Central memory CD4-positive, alpha-beta T cell (primary cell): ENCODE measurements at regions not wholly inside any gene's neighbourhood (a gene's known extent, or its start where the extent isn't known, plus 50 kb on each side); places are given as distances from the start of the nearest gene placed in this dataset.

Experiments used
- DNase-seq: peaks from one replicate; pipeline ENCODE4 v3.0.0; 2022

DNA sequence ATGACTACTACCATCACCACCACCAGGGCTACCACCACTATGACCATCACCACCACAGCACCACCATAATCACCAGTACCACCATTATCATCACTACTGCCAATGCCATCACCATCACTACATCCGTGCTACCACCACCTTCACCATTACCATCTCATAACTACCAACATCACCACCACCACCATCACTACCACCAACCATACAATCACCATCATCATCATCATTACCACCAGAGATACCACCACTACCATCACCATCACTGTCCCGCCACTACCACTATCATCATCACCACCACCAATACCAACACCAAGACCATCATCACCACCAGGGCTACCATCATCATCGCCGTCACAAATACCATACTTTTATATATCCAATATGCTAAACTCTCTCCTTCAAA, 369.6 kb upstream of the DYNLRB2 start:
- DNase-seq: no peak

DNA sequence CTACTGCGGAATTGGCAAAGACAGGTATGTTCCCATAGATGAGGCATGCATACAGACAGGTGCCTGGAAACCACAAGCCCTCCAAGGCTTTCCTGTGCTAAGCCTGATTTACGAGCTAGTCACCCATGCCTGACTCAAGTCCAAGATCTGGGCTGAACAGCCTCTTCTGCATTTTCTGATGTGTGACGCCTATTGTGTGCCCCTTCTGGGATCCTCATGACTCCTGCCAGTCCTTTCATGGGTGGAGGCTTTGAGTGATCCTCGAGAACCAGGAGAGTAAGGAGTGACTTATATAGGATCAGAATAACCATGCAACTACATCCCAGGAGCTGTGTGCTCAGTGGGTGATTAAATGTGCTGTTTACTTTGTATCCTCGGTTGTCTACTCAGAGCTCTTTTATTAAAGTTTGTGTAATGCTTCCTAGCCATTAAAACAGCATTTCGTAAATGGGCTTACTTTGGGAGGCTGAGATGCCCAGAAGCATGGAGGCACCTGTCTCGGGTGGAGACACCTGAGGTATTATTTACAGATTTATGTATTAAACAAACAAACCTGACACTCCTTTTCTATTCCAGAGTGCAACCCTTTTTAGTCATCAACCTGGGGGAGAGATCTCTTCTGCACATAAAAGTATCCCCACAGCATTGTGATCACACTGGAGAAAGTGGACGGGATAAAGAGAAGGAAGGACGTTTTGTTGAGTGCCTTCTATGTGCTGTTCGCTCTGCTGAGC, 373.0 kb upstream of the DYNLRB2 start:
- DNase-seq: no peak

DNA sequence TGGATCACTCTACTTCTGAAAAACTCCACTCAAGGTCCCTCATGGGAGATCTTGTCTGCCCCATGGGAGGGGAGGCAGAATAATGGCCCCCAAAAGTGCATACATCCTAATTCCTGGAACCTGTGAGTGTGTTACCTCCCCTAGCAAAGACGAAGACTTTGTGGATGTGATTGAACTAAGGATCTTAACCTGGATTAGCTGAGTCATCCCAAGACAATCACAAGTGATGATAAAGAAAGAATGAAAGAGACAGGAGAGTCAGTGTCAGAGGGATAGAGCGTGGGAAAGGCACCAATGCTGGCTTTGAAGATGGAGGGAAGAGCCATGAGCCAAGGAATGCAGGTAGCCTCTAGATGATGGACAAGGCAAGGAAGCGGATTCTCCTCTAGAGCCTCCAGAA, 374.7 kb upstream of the DYNLRB2 start:
- no peak for DNase-seq

DNA sequence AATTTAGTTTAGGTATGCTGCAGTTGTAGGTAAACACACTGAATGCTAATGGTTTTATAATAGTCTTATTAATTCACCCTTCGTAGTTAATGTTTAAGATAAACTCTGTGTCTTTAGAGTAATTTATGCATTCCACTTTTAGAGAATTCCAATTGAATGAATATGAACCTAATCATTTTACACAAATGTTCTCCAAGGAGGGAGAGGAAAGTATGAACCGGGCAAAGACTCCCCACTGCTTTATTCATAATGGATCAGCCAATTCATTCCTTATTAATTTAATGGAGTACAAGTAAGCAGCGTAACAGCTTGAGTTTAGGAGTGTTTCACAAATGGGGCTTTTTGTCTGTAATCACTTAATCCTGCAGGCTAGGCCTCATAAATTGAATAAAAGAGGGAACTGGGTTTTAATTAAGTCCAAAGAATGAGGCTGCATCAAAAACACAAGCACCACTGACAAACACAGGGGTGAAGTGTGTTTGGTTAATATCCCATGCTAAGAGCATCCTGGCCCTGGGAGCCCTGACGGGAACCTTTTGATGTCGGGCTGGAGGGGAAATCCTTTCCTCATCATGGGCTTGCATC, 375.7 kb upstream of the DYNLRB2 start:
- no peak for DNase-seq

DNA sequence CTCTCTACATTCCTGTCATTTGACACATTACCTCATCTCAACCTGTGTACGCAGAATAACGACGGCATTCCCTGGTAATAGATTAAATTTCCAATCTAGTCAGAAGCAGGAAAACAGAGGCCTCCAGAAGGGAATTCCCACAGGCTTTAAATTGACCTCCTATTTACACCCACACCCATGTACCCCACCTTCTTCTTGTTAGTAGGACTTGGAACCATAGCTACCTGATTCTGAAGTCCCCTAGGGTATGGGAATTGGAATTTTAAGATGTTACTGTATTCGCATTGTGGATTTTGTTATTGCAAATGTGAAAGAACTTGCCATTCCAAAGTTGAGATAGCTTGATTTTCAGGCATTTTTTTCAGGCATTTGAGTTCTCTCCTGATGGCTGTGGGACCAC, 377.5 kb upstream of the DYNLRB2 start:
- DNase-seq: no peak

DNA sequence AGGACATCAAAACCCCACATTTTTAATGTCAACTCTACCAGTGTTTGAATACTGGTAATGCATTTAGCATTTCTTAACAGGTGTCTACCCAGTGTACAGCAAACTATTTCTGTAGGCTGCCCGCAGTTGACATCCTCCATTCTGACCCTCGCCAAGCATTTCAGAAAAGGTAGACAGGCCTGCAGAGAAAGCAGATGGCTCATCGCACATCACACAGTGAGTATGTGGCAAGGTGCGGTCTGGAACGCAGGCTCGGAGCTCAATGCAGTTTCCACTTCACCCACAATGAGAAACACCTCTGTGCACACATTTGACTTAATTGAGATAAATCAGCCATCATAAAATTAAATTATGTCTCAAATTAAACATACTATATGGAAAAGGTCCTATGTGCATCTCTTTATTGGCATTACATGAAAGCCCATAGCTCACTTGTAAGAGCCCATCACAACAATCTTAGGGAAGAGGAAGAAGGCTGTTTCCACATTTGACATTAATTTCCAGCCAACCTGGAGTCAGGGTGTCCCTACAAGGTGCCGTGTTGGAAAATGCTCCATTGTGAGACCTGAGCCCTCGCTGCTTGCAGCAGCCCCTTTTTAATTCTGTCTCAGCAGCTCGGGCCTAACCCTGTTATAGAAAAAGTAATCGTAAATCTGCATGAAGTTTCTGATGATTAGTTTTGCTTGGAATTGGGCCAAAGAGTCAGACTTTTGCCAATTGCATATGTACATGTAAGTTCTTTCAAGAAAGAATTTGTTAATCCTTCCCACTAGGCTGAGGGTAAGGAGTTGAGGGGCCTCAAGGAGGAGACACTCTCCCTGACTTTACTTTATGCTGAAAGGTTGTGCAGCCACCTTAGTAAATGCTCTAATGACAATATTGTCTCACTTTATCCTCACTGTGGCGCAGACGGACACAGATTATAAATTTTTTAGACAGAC, 378.7 kb upstream of the DYNLRB2 start:
- no peak for DNase-seq

DNA sequence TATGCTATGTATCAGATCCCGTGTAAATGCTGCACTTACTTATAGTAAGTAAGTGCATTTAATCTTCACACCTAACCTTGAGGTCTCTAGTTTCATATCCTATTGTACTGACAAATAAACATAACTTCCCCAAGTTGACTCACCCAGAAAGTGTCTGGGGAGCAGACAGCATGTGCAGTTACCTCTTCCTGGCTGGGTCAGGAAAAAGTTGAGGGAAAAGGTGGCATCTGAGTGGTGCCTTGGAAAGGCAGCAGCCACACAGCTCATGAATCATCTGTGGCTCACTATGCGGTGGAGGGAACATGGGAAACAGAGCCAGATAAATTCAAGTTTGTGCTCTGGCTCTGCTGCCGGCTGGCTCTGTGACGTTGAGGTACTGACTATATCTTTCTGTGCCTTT, 382.0 kb upstream of the DYNLRB2 start:
- no peak for DNase-seq

DNA sequence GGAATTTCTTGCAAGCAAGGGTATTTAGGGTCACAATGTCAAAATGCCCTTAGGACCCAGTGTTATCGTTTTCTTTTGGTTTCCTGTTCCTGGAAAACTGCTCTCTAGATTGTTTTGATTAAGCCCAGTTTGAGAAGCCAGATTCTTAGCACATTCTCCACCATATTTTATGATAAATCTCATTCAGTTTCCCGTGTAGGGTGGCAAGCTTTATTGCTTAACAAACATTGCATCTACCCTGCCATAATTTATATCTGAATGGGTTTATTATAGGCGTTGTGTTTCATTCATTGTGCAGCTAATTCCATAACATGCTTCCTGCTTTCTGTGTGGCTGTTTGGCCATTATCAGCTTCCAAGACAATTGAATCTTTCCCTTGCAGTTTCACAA, 389.1 kb upstream of the DYNLRB2 start:
- no peak for DNase-seq

DNA sequence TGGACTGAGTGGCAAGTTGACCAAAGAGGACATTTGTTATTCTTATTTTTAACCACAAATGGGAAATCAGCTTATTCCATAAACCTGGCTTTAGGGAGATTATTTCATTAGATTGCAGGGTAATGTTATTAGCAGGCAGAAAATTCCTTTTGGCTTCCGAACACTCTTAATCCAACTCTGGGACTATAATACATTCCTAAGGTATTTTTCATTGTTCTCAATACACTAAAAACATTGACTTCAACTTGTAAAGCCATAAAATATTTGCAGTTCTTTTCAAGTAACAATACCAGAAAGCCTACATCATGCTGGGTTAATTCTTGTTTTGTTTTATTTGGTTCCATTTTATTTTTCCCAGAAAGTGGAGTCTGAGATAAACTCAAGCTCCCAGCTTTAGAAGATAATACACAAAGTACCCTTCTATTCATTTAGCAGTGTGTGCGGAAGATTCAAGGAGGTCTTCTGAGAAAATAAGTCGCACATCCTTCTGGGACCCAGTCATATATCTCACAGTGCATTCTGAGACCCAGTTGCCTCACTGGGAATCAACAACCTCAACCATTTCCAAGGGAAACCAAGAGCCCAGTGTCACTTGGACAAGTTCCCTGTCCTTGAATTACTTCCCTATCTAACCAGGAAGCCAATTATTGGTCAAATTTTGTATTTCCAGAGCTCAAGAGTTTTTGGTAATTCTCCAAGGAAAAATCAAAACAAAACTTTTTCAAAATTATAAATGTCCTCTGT, 389.6 kb upstream of the DYNLRB2 start:
- DNase-seq: no peak

DNA sequence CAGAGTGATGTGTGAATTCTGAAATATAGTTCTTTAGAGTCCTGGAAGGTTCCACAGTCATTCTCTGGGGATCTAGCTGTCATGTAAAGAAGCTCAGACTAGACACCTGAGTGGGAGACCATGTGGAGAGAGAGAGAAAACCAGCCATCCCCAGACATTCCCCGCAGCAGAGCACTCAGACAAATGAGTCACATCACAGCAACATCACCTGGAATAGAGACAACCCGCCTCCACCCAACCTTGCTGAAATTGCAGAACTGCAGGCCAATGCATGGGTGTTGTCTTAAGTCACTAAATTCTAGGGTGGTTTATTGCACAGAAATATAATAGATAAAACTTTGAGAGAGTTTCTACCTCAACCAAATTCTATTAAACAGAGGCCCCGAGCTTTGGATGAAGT, 392.0 kb upstream of the DYNLRB2 start:
- DNase-seq: no peak

DNA sequence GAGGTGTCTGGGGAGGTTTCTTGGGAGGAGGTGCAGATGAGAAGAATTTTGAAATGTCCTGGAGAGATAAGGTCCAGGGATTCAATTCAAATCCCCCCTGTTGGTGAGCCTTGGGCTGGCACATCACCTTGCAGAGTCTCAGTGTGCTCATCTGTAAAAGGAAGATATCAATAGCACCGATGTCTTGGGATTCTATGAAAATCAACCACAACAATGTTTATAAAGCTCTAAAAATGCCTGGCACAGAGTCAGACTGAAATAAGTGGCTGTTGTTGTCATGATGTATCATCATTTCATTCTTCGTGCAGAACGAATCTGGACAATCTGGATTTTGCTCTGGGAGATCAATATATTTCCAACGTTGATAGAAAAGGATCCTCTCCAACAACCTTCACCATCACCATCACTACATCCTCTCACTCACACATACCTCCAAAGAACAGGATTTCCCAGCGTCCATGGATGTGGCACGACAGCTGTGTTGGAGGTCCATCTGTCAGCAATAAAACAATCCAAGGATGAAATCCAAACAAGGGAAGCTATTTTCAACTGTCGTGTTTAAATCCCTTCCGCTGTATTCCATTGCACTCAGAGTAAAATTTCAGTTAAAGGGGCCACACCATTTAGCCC, 393.7 kb upstream of the DYNLRB2 start:
- no peak for DNase-seq

DNA sequence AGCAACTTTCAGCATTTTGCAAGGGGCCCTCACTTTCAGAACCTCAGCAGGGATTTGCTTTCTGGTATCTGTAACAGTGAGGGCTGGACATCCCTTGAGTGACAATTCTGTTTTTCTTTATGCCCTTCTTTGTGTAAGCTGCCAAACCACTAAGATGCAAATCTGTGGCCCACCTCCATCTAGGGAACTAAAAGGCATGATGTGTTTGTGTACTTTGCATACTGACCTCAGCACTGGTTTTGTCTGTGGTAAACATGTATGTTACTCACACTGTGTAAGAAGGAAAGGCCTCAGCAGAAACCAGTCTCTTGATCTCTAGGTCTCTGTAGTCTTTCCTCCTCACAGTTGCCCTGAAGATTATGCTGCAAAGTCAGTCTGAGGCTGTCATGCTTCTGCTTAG, 396.6 kb upstream of the DYNLRB2 start:
- no peak for DNase-seq

DNA sequence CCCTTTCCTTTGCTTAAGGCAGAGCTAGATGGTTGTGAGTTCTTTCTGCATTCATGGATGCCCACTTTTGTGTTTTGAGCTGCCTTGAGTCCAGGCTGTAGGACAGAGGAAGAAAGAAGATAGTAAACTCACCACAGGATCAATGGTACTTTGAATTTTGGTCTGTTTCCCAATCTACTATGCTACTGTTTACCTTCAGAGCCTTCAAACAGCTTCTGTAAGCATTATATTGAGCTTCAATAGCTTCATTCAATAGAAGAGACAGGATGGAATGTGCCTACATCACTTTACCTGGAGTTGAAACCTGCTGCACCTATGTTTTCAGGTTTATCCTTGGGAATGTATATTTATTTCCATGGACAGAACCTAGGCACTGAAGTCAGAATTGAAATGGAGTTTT, 397.9 kb upstream of the DYNLRB2 start:
- no peak for DNase-seq

DNA sequence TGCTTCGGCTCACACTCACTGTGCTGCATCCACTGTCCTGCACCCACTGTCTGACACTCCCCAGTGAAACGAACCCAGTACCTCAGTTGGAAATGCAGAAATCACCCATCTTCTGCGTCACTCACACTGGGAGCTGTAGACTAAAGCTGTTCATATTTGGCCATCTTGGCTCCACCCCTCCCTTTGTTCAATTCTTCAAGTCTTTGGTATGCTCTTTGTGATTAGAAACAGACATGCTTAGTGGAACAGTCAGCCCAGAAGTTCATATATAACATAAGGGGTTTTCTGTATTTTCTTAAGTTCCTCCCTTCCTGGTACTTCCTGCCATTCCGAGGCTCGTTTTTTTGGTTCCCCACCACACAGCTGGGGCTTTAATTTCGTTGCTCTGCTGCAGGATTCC, 398.5 kb upstream of the DYNLRB2 start:
- no peak for DNase-seq

DNA sequence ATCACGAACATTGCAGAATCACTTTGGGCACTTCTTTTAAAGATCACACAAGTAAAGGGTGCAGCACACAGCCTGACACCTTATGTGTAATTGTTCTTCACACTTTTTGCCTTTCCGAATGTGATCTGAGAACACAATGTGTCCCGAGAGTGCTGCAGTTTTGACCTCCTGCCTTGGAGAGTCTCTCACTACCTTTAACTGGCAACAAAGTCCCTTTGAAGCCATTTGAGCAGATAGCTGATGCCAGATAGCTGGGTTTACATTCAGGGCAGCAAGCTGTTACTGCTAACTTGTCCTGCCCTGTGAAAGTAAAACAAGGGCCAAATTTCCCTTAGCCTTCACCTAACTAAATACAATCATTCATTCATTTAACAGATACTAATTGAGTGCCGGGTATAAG, 411.0 kb upstream of the DYNLRB2 start:
- no peak for DNase-seq

DNA sequence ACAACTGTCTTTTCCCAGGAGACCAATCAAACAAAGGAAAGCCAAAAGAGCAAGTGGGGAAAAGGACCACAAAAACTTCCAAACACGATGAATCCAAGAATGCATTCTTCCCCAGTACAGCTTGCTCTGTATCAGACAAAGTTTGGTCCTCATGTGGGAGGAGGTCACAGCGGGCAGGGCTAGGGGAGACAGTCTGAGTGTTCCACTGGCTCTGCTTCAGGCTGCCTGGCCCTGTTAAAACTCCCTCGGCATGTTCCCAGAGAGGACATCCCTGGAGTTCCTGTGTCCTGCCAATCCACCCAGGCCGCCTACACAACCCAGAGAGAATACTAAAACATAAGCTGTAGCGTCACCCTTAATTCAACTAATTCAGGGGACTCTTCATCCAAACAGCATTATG, 415.1 kb upstream of the DYNLRB2 start:
- DNase-seq: no peak

DNA sequence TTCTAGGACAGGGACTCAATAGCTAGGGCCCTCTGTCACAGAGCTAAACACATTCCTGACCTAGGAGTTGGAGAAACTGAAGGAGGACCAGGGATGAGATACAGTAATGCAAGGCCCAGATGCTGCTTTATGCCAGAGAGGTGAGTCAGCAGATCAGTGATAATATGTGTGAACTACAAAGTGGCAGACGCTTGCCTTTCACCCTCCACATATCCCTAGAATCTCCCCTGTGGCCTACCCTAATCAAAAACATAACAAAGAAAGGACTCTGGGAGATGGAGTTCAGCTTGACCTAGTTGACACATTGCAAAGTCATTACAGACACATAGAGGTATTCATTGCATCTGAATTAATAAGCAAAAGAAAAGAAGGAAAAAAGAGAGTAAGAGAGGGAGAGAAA, 417.6 kb upstream of the DYNLRB2 start:
- no peak for DNase-seq

DNA sequence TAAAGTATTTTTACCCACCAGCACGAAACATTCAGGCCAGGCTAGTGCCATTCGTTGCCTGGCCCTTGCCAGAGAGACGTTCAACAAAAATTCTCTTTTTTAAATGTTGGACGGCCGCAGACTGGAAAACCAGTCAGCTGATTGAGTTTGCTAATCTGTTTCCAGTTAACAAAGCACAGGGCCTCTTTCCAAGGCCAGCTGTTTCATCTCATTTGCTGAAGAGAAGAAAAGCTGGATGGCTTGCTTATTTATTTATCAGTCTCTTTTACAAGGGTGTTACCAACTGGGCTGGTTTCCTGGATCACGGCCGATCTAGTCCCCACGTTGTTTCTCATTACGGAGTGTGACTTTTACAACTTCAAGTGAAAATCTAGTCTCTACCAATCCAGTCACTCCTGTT, 418.7 kb upstream of the DYNLRB2 start:
- DNase-seq: no peak

DNA sequence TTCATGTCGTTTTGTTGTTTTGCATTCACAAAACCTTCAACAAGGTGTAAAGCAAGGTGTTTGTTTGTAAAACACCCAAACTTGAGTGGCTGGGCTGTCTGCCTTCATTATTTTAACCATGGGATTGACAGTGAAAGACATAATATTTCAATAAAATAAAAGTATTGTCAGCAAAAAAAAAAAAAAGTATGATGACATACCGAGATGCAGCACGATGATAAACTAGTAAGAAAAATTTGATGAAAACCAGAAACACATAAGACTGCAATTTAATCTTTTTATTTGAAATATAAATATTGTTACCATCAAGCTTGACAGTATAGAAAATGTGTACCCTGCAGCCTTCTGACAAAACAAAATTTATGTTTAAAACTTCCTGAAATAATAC, 419.3 kb upstream of the DYNLRB2 start:
- no peak for DNase-seq

DNA sequence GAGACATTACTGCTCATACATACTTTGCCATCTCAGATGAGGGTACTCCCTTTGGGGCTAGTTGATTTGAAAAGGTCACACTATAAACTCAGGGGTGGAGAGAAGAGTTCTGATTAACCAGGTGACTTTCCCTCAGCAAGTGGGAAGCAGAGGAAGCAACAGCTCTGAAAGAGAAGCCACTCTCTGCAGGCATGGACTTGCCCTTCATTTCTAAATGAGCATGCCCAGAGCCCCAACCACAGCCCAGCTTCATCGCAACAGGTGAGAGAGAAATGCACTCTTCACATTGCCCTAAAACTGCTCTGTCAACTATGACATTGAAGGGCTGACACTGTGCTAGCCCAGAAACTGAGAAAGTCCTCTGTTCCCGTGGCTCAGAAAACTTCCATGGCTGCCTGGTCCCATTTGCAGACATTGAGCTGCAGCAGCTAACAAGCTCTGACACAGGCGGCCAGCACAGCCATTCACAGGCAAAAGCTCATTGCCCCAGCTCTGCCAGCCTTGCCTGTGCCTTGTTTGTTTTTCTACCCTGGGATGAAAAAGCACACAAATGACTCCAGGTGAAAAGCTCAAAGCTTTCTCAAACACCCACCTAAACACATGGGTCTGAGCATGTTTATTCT, 419.8 kb upstream of the DYNLRB2 start:
- DNase-seq: no peak

DNA sequence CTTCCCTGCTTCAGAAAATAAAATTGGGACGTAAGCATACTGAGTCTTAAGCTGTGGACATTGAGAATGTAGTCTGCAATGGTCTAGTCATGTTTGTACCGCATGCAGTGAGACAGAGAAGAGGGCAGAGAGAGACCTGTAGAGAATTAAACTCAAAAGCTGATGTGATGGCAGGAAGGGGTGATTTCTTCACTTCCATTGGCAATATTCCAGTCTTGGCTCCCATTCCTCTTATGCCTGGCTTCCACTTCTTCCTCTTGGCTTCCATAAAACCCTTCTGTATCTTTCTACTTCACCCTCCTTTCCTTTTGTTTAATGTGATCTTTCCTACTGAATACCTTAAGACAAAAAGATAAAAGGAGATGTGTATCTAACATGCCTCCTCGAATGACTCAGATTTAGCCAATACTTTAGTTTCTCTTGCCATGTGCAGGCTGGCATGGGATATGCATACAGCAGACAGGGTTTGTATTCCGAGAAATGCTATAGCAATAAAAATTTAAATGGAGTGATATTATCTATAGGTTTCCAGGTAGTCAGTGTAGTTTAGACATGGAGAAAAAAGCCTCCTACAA, 423.1 kb upstream of the DYNLRB2 start:
- DNase-seq: no peak

DNA sequence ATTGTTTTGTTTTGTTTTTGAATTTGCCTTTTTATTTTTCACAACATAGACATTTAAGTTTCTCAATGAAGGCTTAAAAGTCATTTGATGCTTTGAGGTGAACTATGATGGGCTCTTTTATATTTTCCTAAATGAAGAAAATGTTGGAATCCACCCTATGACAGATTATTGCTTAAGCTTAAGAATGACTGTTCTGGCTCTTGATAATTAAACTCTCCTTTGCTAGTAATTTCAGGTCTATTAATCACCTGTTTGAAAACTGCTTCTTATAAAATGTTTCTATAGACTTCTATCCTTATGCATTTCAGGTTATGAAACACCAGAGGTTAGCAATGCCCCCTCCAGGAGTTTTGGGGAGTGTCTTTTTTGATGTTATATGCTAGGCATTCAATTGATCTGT, 424.1 kb upstream of the DYNLRB2 start:
- no peak for DNase-seq
